GM18499 (cell line): ENCODE measurements at regions not wholly inside any gene's neighbourhood (a gene's known extent, or its start where the extent isn't known, plus 50 kb on each side); places are given as distances from the start of the nearest gene placed in this dataset.

Experiments used
- ATAC-seq: cut with Tn5 transposase; IDR thresholded peaks from one replicate; pipeline ENCODE4 v1.9.1; 2021; ENCODE audit warnings: moderate number of reproducible peaks; ENCODE audit not compliant: insufficient read depth, unreplicated experiment

GRCh38 chr1:229114315-229114714 is 156.6 kb upstream of the RAB4A start:
- no peak for ATAC-seq

GRCh38 chr1:229114850-229115365 is 156.0 kb upstream of the RAB4A start:
- ATAC-seq: no peak

- no peak for ATAC-seq
Measured at GRCh38 chr1:229116114-229116513, 154.8 kb upstream of the RAB4A start.

DNA sequence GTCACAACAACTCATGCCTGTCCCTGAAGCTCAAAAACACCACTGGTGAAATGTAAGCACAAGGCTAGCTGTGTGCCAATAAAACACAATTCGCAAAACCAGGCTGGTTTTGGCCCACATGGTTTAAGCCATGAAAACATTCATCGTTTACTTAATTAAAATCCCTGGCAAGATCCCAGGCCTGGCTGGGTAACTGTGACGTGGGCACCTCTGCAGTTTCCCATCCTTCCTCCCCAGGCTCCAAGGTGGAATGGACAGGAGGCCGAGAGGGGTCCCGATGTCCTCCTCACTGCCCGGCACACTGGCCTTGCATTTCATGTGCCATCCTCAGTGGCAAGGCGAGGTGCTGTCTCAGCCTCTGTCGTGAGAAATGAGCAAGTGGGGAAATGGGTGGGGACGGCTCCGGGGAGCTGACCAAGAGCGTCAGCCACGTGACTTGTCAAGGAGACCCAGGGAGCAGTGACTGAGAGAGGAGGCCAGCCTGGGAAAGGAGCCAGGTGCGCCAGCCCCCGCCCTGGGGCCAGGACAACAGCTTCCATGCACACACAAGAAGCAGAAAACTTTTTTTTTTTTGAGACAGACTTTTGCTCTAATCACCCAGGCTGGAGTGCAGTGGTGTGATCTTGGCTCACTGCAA is 153.1 kb upstream of the RAB4A start:
- no peak for ATAC-seq

DNA sequence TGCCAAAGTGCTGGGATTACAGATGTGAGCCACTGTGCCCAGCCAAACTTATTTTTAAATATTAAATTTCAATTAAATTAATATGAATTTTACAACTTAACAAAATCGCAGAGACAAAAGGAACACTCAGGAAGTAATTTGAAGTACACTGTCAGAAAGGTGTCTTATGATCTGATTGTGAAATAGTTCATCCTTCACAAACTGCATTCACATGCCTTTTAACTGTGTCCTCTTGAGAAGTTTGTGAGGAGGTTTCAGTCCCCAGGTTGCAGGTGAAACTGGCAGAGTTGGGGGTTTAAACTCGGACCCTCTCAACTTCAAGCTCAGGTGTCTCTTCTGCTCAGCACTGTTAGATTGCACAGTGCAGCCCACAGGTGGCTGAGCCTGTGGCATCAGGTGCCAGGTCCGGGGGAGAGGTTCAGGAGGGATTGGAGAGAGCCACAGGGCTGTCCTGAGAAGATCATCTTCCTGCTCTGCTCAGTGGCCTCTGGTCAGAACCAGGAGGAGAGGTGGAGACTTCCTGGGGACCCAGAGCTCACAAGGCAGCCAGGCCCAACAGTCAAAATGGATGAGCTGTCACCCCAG is 152.3 kb upstream of the RAB4A start:
- no peak for ATAC-seq

DNA sequence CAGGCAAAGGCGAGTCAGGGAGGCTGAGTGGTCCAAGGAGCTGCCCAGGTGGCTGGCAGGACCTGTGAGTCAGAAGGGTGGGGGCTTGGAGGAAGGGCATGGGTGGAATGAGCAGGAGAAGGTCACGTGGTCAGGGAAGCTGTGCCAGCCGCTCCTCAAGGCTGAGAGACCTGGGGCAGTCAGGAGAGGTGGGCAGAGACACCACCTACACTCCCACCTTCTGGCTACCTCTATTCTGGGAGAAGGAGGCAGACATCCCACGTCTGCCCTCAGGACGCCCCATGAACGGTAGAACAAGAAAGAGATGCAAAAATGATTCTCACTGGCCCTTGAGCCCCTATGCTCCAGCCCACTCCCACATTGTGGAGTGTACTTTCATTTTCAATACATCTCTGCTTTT is 151.8 kb upstream of the RAB4A start:
- ATAC-seq: no peak

GRCh38 chr1:229119876-229120275 is 151.0 kb upstream of the RAB4A start:
- ATAC-seq: no peak

DNA sequence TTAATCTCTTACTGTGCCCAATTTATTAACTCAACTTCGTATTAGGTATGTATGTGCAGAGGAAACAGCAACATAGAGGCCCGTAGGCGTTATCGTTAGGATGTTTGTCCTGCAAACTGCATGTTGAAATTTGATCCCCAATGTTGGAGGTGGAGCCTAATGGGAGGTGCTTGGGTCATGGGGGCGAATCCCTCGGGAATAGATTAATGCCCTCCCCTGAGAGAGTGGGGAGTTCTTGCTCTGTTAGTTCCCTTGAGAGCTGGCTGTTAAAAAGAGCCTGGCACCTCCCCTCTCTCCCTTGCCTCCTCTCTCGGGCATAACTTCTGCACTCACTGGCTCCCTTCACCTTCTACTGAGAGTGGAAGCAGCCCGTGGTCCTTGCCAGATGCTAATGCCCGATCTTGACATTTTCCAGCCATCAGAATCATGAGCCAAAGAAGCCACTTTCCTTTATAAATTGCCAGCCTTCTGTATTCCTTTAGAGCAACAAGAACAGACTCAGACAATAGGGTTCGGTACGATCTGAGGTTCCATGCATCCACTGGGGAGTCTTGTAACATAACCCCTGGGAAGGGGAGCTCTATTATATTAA is 149.0 kb upstream of the RAB4A start:
- ATAC-seq: no peak

- ATAC-seq: no peak
Measured at GRCh38 chr1:229122606-229123005, 148.3 kb upstream of the RAB4A start.

- ATAC-seq: no peak
Measured at GRCh38 chr1:229124116-229124515, 146.8 kb upstream of the RAB4A start.

- ATAC-seq: no peak
Measured at GRCh38 chr1:229124520-229125124, 146.3 kb upstream of the RAB4A start.

DNA sequence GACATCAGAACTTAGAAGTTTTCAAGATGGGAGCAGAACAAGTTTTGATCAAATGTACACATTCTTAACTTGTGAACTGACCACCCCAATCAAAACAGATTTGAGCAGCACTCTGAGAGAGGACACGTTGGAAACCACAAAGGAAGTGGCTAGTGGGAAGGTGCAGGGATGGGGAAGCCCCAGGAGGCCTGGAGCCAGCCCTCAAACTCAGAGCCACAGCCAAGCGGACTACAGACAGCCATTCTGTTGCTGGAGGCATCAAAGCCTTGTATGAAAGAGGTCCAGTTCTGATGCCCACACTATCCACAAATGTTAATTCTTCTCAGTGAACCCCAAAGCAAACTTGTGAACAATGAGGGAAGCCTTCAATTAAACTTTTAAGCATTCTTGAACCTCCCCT is 143.6 kb upstream of the RAB4A start:
- no peak for ATAC-seq

DNA sequence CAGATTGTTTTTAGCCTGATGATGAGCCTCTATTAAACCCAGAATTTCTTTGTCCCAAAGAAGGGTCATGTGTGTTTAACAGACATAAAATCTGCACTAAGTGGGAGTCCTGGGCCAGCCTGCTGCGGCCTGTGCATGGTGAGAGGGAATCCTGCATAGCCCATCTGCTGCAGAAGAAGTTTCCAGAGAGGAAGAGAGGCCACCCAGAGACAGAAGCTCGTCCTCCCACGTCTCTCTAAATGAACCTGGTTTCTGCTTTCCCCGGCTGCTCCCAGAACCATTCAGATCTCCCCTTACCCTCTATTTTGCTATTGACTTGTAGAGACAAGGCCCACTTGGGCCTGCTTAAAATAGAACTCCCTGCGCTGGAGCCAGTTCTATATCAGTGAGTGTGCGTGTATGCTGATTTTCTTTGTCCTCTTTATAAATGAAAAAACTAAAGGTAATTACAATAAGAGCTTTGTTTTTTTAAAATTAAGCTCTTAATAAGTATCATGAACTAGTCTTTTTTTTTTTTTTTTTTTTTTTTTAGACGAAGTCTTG is 142.8 kb upstream of the RAB4A start:
- ATAC-seq: no peak

DNA sequence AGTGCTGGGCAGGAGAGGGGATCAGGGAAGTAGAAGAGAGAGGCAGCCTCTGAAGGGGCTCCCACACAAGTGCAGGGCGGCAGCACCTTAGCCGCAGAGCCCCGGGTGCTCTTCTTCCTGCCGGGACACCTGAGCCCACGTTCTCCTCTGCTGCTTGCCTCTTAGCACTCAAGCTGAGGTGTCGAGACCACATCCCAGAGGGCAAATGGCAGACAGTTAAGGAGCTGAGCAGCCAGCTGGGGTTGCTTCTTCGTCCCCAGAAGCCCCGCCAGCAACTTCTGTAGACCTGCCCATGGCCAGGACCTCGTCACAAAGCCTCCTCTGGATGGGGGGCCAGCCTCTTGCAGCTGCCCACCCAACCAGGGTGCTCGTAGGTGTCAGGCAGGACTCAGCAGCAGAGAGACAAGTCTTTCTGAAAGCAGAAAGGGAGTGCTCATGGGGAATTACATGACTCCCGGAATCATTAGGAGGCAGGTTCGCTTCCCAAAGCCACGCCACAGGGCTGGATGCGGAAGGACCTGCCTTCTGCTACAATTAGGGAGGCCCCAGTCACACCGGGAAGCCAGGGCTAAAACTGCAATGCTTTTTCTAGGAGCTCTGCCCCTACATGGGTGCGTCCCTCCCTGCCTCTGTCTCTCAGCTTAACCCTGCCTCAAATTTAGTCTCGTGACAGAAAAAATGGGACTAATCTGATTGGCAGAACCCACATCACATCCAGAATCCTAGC is 141.4 kb upstream of the RAB4A start:
- no peak for ATAC-seq

DNA sequence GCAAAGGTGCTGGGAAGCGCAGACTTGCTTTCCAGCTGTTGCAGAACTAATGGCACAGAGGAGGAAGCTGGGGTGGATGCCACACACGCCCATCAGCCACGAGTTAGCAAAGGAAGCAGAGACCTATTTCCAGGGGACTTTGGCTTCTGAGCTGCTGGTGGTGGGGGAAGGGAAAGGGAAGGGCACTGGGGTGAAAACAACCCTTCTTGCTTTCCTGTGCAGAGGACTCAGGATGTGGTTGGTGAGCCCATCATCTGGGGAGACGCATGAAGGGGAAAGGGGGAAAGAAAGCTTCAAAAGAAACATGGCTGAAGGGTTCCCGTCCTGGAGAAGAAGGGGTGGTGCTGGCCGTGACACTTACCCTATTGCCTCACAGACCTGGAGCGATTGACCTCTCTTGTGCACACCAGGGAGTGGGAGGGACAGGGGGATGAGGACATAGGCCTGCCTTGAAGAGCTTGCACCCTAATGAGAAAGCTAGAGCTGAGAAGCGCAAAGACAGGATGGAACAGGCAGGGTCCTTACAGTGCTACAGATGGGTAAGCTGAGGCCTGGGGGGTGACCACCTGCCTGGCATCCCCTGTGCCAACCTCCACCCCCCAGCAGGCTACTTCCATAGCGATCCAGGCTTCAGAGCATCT is 140.8 kb upstream of the RAB4A start:
- ATAC-seq: no peak

- ATAC-seq: no peak
Measured at GRCh38 chr1:229131243-229132105, 139.4 kb upstream of the RAB4A start.

GRCh38 chr1:229132106-229132443 is 138.8 kb upstream of the RAB4A start:
- ATAC-seq: no peak

DNA sequence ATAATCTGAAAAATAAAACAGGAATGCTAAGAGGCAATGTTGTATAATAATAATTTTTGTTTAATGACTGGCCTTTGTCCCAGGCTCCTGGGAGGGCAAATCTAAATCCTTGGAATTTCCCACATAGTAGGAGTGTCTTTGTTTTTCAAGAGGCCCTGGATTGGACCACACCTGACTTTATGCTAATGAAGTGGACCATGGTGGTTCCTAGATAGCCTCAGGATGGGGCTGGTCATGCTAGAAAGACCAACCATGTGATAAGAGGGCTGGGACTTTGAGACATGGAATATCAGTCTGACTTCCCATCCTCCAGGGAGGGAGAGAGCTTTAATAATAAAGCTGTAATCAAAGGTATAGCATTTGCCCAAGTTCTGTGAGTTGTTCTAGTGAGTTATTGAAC is 138.2 kb upstream of the RAB4A start:
- ATAC-seq: no peak

DNA sequence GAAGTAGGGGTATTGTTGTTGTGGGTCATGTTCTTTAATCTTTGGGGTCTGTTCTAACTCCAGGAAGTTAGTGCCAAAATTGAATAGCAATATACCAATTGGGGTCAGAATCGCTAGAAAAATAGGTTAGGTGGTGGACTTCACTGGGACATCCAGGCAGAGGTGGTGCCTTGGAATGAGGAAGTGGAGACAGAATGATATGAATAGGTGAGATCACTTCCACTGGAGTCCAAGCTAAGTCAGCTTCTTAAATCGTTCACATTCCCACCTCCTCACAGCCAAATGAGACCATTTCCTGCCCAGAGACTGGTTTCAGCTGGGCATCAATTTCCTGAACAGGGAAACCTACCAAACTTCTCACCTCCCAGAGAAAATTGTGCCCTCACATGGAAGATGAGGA is 137.8 kb upstream of the RAB4A start:
- no peak for ATAC-seq
